NCI-H526 (cell line): ENCODE measurements at regions not wholly inside any gene's neighbourhood (a gene's known extent, or its start where the extent isn't known, plus 50 kb on each side); places are given as distances from the start of the nearest gene placed in this dataset.

Experiments used
- DNase-seq, 2 experiments: peaks; one replicate each; lab custom pipeline; 2025; lab: John Stamatoyannopoulos, UW

DNA sequence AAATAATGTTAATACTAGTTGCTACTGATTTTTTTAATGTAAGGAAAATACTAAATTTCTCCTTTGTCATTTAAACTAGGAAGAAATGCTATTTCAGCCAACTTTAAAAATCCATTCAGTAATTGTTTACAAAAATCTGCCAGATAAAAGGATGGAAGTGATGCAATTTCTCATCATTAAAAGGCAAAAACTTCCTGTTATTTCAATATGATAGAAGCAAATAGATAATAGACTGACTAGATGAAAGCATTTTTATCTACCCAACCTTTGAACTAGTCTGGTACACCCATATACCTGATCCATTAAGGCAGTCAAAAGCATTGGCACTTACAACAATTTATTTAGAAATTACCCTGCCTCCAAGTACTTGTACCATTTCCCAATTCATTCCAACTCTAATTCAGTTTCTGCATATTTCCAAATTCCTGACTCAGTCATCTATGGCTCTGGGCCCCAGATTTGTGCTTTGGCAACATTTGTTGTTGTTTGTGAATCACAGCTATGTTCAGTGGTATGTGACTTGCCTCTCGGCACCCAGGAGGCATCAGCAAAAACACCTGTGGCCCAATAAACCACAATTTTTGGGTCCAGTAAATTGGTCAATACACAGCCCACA lies 482.6 kb upstream of the SEMA3A start:
- DNase-seq = no peak

DNA sequence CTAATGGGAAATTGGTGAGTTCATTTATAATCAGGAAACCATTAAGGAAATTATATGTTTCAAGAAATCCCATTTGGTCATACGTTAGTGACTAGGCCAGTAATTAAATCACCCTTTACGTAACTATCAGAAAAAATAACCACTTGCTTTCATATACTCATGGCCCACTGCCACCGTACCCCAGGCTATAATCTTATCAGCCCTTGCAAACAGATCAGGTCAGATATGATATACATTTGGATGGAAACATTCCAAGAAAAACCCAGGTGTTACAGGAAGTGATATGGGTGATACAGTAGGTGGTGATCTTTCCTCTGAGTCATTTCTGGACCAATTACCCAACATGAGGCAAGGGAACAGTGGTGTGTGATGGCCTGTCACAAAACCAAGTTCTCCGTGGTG lies 481.0 kb upstream of the SEMA3A start:
- DNase-seq = no peak

- DNase-seq = no peak
These were observed 479.8 kb upstream of the SEMA3A start for GRCh38 chr7:84674236-84674913.

GRCh38 chr7:84669177-84669732 lies 474.7 kb upstream of the SEMA3A start:
- no peak for DNase-seq

- DNase-seq = no peak
These were observed 473.5 kb upstream of the SEMA3A start for GRCh38 chr7:84668116-84668515.

DNA sequence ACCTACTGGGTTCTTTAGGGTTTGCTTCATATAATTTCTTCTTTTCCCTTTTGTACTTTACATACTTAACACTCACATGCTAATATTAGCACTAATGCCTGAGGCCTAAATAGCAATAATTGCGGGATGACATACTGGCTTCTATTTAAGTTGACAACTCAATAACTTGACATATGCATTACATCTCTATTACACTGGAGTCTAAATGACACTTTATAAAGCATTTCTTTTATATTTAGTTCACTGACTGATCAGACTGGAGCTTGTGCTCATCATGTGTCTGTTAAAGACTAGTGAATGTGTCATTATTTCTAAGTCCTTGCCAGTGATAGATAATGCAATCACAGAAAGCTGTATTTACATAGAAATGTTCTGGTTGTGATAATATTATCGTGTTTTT lies 472.1 kb upstream of the SEMA3A start:
- DNase-seq = no peak

GRCh38 chr7:84665339-84665738 lies 470.8 kb upstream of the SEMA3A start:
- DNase-seq = no peak

- no peak for DNase-seq
These were observed 470.0 kb upstream of the SEMA3A start for GRCh38 chr7:84664626-84665025.

DNA sequence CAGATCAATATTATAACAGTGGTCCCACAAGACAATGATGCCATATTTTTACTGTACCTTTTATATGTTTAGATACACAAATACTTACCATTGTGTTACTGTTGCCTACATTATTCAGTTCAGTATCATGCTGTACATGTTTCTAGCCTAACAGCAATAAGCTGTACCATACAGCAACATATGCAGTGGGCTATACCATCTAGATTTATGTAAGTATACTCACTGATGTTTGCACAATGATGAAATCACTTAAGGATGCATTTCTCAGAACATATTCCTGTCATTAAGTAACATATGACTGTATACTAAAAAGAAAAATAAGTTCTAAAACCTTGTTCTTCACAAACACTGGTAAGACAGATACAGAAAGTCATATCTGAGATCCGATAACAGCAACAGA lies 468.6 kb upstream of the SEMA3A start:
- no peak for DNase-seq

DNA sequence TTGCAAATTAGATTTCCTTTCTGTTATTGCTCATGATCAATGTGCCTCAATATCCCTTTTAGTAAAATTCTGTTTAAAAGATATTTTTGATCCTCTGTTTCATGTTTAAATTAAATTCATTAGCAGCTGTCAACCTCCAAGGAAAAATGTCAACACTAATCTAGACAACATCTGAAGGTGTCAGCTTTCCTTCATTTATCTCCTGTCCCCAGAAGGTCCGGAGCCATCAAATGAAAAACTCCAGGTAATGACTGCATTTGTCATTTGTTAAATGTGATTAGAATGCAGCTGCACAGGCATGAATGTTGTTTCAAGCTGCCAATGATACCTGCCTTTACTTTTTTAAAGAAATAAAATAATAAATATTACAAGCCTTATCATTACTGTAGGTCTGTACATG lies 463.7 kb upstream of the SEMA3A start:
- DNase-seq = no peak

DNA sequence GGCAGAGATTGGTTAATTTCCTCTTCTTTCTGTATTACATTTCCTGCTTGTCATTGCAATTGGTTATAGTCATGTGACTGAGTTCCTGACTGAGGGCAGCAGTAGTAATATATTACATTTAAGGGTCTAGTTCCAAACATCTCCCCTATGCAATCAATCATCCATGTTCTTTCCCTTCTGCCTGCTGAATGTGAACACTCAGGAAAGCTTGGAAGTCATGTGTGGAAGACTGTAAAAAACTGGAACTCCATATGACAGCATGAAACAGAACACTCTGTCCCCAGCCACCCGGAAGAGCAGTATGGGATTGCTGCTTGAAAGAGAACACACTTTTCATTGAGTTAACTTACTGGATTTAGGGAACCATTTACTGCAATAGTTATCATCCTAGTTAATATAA lies 459.7 kb upstream of the SEMA3A start:
- DNase-seq = no peak

DNA sequence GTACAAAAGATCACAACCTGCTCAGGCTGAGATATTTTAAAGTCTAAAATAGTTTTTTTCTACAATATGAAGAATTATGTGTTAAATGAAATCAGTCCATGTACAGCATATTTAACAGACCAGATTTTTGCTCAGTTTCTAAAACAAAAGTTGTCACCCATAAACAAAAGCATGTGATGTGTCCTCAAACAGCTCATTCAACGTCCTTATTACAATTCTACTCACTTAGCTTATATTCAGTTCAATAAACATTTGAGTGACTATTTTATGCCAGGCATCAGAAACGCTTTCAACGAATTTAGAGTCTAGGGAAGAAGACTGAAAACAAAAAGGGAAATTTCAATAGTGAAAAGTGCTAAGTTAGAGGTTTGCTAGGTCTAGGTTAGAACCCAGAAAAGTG lies 457.3 kb upstream of the SEMA3A start:
- DNase-seq = no peak

GRCh38 chr7:84647797-84648757 lies 453.5 kb upstream of the SEMA3A start:
- DNase-seq = no peak

DNA sequence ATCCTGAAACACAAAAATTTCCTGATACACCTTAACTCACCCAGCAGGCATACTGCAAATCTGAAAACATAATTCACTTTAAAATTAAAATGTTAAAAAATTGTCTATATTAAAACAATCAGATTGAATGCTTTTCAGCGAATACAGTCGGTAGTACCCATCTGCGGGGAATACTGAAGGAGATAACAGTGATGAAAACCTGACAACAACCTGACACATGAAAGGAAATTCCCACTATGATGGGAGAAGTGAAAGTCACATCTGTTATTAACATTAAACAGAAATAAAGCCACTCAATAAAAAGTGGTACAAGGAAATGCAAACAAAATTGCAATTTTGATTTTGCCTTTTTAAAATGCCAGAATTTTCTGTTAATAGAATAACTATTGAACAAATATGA lies 448.0 kb upstream of the SEMA3A start:
- DNase-seq = no peak

DNA sequence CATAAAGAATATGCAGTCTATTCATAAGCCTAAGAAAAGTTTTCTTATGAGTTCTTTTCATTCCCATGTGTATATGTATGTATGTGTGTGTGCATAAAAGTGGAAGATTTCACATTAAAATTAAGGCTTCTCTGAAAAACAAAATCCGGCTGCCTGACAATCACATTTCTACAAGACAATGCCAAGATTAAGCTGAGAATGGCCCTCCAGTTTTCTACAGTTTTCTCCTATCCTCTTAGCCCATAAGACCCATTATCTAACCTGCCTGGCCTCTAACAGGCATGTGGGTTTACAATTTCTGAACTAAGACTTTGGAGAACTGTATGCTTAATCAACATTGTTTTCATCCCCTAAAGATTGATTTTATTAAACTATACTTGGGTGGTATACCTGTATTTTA lies 446.0 kb upstream of the SEMA3A start:
- DNase-seq = no peak

DNA sequence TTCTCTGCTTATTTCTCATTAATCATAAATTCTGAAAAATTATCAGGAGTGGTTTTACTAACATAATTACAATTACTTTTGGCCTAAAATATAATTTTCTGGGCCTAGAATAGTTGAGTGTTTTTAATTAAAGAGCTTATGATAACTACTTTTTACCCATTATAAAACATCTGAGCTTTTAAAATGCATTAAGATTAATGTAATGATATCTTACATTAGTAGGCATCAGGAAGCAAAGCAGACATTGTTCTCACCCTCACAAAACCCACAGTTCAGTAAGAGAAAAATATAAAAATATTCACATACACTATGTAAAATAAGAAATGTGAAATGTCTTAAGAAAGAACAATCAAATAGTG lies 443.7 kb upstream of the SEMA3A start:
- DNase-seq = no peak

GRCh38 chr7:84637568-84638338 lies 443.2 kb upstream of the SEMA3A start:
- no peak for DNase-seq

DNA sequence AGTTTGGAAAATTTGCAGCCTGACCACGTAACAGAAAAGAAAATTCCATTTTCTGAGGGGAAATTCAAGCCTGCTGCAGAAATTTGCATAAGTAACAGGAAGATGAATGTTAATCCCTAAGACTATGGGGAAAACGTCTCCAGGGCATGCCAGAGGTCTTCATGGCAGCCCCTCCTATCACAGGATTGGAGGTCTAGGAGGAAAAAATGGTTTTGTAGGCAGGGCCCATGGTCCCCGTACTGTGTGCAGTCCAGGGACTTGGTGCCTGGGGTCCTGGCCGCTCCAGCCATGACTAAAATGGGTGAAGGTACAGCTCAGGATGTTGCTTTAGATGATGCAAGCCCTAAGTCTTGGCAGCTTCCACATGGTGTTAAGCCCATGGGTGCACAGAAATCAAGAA lies 437.3 kb upstream of the SEMA3A start:
- DNase-seq = no peak

DNA sequence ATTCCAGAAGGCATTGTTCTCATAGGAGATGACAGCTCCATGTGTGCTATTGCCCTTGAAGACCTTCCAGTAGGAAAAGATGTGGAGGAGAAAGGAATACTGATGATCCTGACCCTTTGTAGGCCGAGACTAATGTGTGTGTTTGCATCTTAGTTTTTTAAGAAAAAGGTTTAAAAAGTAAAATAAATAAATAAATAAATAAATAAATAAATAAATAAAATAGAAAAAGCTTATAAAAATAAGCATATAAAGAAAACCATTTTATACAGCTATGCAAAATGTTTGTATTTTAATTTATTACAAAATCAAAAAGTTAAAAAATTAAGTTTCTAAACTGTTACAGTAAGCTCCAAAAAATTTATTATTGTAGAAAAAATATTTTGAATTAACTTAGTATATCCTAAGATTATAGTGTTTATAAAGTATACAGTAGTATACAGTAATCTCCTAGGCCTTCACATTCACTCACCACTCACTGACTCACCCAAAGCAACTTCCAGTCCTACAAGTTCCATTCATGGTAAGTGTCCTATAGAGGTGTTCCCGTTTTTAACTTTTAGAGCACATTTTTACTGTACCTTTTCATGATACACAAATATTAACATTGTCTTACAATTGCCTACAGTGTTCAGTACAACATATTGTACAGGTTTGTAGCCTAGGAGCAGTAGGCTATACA lies 435.2 kb upstream of the SEMA3A start:
- DNase-seq = no peak

DNA sequence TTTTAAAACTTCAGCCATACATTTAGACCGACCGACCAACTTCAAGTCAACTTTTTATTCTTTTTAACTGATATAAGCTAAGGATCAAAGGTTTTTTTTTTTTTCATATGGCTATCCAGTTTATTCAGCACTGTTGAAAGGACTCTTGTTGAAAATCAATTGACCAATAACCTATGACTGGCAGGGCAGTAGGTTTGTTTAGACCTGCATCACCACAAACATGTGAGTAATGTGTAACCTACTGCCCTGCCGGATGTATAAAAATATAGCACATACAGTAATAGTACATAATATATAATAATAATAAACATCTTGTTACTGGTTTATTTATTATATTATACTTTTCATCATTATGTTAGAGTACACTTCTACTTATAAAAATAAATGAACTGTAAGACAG lies 434.6 kb upstream of the SEMA3A start:
- no peak for DNase-seq

DNA sequence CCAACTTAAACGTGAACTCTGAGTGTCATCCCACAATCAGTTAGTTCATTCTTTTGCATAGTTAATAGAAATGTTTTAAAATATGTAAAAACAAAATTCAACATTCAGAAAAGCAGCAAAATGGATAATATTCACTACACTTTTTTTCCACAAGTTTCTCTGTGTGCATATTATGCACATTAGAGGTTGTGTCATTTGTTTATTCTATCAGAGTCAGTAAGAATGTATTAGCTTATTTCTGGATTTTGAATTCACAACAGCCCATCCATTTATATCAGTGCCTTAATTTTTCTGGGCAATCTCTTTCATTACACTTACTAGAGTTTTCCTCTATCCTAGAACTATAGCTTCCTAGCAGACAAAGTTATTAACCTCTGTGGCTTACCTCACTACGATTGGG lies 432.7 kb upstream of the SEMA3A start:
- DNase-seq = no peak
